ENCODE measurements at regions not wholly inside any gene's neighbourhood (a gene's known extent, or its start where the extent isn't known, plus 50 kb on each side); places are given as distances from the start of the nearest gene placed in this dataset.
A peak's percentile ranks its signal among the peaks of the same experiment; 100 is the strongest.

GRCh38 chr4:14581741-14582140, 420.5 kb upstream of the CPEB2 start:
- no peaks in the 10 kb centered on the region for H3K36me3 Mint-ChIP-seq (ENCODE audit: low read depth)
- no peak overlapping the region for H3K4me3 Mint-ChIP-seq
- DNase-seq, result no peak
- no peak overlapping the region for H3K27ac Mint-ChIP-seq
- TF ChIP-seq, protein P1, sequence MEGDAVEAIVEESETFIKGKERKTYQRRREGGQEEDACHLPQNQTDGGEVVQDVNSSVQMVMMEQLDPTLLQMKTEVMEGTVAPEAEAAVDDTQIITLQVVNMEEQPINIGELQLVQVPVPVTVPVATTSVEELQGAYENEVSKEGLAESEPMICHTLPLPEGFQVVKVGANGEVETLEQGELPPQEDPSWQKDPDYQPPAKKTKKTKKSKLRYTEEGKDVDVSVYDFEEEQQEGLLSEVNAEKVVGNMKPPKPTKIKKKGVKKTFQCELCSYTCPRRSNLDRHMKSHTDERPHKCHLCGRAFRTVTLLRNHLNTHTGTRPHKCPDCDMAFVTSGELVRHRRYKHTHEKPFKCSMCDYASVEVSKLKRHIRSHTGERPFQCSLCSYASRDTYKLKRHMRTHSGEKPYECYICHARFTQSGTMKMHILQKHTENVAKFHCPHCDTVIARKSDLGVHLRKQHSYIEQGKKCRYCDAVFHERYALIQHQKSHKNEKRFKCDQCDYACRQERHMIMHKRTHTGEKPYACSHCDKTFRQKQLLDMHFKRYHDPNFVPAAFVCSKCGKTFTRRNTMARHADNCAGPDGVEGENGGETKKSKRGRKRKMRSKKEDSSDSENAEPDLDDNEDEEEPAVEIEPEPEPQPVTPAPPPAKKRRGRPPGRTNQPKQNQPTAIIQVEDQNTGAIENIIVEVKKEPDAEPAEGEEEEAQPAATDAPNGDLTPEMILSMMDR (IDR thresholded peaks at IDR 0.05), result no peak
- H3K9me3 Mint-ChIP-seq, result no peaks in the 10 kb centered on the region
- H3K4me1 Mint-ChIP-seq, result peaks cover 17% of the 10 kb centered on the region
- peaks cover 14% of the 10 kb centered on the region for H3K27me3 Mint-ChIP-seq (ENCODE audit: low read depth, poor library complexity)

GRCh38 chr4:14582677-14583076, 419.6 kb upstream of the CPEB2 start:
- Mint-ChIP-seq H3K4me1 (peaks cover 17% of the 10 kb centered on the region), H3K27ac (peak overlapping the region; percentile 4), H3K9me3 (no peaks in the 10 kb centered on the region), H3K36me3 (ENCODE audit: low read depth) (no peaks in the 10 kb centered on the region), H3K27me3 (ENCODE audit: low read depth, poor library complexity) (peaks cover 12% of the 10 kb centered on the region), H3K4me3 (no peak overlapping the region)
- no peak for DNase-seq
- TF ChIP-seq, protein P1 (IDR thresholded peaks at IDR 0.05), result no peak

- H3K27ac Mint-ChIP-seq, result no peak overlapping the region
Measured at GRCh38 chr4:14583331-14583730, 418.9 kb upstream of the CPEB2 start.

GRCh38 chr4:14583752-14584151, 418.5 kb upstream of the CPEB2 start:
- H3K4me1 Mint-ChIP-seq, result peaks cover 17% of the 10 kb centered on the region
- H3K27ac Mint-ChIP-seq, result no peak overlapping the region
- TF ChIP-seq, protein P1 (IDR thresholded peaks at IDR 0.05), result no peak
- H3K4me3 Mint-ChIP-seq, result no peak overlapping the region
- no peaks in the 10 kb centered on the region for H3K9me3 Mint-ChIP-seq
- no peaks in the 10 kb centered on the region for H3K36me3 Mint-ChIP-seq (ENCODE audit: low read depth)
- no peak for DNase-seq
- peaks cover 5% of the 10 kb centered on the region for H3K27me3 Mint-ChIP-seq (ENCODE audit: low read depth, poor library complexity)

More at GRCh38 chr4:14583331-14583730, 418.9 kb upstream of the CPEB2 start:
- Mint-ChIP-seq H3K4me3 (no peak overlapping the region), H3K9me3 (no peaks in the 10 kb centered on the region), H3K4me1 (peaks cover 17% of the 10 kb centered on the region), H3K27me3 (ENCODE audit: low read depth, poor library complexity) (peaks cover 7% of the 10 kb centered on the region), H3K36me3 (ENCODE audit: low read depth) (no peaks in the 10 kb centered on the region)
- TF ChIP-seq, protein P1 (IDR thresholded peaks at IDR 0.05), result no peak
- no peak for DNase-seq

DNA sequence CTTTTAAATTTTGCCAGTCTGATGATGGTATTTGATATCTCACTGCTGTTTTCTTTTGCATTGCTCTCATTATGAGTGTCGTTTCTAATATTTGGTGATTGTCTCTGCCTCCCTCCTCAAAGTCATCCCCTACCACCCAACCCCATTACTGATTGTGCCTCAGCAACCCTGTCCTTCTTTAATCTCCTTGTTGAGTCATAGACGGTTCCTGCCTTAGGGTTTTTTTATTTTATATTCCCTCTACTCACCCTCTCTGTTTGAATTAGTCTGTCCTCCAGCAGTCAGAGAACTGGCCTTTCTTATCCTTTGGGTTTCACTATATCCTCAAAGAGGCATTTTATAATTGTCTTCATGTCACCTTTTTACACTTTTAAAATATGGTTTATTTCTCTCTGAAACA, 409.3 kb upstream of the CPEB2 start:
- Mint-ChIP-seq H3K9me3 (no peaks in the 10 kb centered on the region), H3K4me1 (no peaks in the 10 kb centered on the region), H3K27me3 (ENCODE audit: low read depth, poor library complexity) (peaks cover 3% of the 10 kb centered on the region), H3K4me3 (no peak overlapping the region), H3K27ac (peak overlapping the region; percentile 17), H3K36me3 (ENCODE audit: low read depth) (no peaks in the 10 kb centered on the region)
- no peak for DNase-seq
- TF ChIP-seq, protein P1 (IDR thresholded peaks at IDR 0.05), result no peak

DNA sequence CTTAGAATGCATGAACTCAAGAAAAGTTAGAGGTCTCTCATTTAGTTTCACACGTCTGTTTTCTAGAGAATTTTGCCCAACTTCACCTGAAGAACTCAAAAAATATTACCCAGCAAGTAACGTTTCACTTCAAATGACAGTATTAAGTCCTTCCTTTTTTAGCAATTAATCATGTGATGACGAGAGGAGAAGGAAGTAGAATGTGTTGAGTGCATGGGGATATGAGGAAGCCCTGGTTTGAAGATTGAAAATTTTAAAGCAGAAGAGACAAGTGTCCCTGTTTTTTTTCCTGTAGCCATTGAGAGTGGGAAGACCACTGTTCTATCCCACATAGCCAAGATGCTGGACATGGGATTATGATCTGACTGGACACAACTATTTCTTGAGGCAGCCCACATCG, 406.3 kb upstream of the CPEB2 start:
- Mint-ChIP-seq H3K27me3 (ENCODE audit: low read depth, poor library complexity) (peaks cover 3% of the 10 kb centered on the region), H3K4me3 (no peak overlapping the region), H3K9me3 (peaks cover 7% of the 10 kb centered on the region), H3K36me3 (ENCODE audit: low read depth) (no peaks in the 10 kb centered on the region), H3K4me1 (no peaks in the 10 kb centered on the region), H3K27ac (no peak overlapping the region)
- DNase-seq, result no peak
- TF ChIP-seq, protein P1 (IDR thresholded peaks at IDR 0.05), result no peak
